NCI-H1436 treated with DMSO at 0.1 percent for 48 hours (cell line): ENCODE measurements at regions not wholly inside any gene's neighbourhood (a gene's known extent, or its start where the extent isn't known, plus 50 kb on each side); places are given as distances from the start of the nearest gene placed in this dataset.
"Not testable (repeated sequence)": the region's sequence is repeated elsewhere in the genome, so short reads cannot be mapped to it uniquely, and the experiment has no call there.

Experiments used
- DNase-seq: peaks from one replicate; lab custom pipeline; 2025; lab: John Stamatoyannopoulos, UW

DNA sequence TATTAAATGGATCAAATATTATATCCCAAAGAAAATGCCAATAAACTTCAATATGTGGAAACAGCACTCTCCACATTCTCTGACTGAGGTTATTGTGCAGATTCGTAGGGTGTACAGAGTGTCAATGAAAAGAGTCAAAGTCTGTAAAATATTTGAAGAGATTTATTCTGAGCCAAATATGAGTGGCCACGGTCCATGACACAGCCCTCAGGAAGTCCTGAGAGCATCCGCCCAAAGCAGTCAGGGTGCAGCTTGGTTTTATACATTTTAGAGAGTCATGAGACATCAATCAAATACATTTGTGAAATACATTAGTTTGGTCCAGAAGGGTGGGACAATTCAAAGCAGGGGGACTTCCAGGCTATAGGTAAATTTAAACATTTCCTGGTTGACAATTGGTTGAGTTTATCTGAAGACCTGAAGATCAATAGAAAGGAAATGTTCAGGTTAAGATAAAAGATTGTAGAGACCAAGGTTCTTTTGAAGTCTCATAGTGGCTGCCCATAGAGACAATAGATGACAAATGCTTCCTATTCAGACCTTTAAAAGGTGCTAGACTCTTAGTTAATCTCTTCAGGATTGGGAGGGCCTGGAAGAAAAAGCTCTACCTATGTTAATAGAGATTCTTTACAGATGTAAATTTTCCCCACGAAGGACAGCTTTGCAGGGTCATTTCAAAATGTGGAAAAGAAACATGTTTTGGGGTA, 569.5 kb downstream of the MATN1 start:
- no peak for DNase-seq

DNA sequence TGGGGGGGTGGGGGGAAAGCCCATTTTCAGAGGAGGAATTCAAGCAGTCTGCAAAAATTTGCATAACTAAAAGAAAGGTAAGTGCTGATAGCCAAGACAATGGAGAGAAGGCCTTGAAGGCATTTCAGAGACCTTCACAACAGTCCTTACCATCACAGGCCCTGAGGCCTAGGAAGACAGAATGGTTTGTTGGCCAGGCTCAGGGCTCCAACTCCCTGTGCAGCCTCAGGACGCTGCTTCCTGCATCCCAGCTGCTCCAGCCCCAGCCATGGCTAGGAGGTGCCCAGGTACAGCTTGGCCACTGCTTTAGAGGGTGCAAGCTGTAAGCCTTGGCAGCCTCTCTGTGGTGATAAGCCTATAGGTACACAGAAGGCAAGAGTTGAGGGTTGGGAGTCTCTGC, 571.6 kb downstream of the MATN1 start:
- DNase-seq, result no peak

DNA sequence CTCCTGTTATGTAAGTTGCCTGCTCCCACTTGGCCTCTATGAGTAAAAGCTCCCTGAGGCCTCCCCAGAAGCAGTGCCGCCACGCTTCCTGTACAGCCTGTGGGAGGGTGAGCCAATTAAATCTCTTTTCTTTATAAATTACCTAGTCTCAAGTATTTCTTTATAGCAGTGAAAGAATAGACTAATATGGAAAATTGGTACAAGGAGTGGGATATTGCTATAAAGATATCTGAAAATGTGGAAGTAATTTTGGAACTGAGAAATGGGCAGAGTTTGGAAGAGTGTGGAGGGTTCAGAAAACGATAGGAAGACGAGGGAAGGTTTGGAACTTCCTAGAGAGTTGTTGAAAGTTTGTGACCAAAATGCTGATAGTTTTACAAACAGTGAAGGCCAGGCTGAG, 572.3 kb downstream of the MATN1 start:
- no peak for DNase-seq

DNA sequence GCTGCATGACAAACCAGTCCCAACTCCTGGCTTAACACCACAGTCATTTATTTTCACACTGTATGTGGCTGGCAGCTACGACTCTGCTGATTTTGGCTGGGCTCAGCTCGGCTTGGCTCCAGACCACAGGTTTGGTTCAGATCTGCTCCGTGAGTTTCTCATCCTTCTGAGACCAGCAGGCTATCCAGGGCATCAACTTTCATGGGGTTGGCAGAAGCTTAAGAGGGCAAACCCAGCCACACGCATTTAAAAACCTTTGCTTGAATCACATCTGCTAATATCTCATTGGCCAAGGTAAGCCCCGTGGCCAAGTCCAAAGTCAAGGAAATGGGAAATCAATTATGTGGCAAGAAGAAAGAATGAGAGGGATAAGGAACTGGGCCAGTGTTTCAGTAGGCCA, 574.2 kb downstream of the MATN1 start:
- DNase-seq, result no peak

DNA sequence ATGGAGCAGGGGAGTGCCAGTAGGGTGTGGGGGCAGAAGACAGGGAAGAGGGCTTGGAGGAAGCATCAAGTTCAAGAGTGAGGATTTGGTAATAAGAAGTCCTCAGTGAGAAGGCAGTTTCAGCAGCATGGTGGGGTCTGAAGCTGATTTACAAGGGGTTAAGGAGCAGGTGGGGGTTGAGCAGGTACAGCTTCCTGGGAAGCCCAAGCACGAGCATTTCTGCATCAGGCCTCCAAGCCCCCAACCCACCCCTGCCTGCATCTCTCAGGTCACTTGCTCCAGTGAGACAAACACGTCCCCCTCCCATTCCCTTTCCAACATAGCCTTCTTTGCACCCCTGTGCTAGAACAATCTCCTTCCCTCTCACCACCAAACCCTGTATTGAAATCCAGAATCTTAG, 574.7 kb downstream of the MATN1 start:
- no peak for DNase-seq

DNA sequence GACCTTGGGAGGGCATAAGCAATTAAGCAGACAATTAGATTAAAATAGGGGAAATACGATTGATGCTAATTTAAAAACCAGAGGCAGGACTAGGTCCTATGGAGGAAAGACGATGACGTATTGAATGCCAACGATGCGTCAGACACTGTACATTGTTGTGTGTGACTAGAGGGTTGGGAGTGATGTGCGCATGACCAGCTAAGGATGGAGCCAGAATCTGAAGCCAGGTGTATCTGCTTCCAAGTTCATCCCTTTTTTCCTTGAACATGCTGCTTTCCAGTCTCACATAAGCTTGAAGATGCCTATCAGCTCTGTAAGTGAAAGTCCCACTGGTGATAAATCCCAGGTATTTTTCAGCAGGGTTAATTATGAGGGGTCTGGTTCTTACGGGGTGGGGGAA, 576.2 kb downstream of the MATN1 start:
- DNase-seq, result no peak

DNA sequence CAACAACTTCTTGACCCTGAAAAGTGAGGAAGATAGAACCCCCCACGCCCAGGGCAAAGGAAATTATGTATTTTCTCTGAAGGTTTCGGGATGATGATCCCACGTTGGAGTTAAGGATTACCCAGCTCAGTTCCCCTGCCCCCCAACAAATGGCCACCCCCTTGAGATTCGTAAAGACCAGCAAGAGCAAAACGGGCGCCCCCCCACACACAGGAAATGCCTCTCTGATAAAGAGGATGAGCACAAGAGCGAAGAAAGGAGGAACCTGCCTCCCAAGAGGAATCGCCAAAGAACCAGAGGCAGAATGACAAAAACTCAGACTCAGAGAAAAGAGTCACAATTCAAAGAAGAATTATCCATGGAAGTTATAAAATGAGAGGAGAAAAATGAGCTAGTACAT, 576.9 kb downstream of the MATN1 start:
- no peak for DNase-seq

DNA sequence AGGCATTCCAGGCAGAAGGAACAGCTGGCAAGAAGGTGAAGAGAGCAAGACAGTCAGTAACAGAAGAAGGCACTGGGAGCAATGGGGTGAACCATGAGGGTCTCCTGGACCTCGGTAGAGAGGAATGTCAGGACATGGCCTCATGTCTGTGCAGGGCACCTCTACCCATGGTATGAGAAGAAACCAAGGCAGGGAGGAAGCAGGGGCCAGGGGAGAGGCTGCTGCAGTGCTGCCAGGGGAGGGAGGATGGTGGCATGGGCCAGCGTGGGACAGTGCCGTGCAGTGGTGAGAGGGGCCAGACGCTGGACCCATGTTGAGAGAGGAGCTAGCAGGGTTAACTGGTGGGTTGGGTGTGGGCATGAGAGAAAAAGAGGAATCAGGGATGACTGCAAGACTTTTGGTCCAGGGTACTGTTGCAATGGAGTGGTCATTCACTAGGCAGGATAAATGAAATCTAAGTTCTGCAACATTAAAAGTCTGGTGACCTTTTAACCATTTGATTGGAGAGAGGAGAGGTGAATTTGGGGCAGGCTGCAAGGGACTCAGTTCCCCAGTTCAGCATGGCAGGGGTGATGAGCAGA, 577.6 kb downstream of the MATN1 start:
- DNase-seq, result no peak

DNA sequence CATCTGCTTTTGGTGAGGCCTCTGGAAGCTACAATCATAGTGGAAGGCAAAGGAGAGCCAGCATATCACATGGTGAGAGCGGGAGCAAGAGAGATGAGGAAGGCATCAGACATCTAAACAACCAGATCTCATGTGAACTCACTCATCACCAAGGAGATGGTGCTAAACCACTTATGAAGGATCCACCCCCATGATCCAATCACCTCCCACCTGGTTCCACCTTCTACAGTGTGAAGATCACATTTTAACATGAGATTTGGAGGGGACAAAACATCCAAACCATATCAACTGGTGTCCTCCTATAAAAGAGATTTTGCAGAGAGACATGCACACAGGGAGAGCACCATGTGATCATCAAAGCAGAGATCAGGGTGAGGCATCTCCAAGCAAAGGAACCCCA, 578.6 kb downstream of the MATN1 start:
- no peak for DNase-seq

DNA sequence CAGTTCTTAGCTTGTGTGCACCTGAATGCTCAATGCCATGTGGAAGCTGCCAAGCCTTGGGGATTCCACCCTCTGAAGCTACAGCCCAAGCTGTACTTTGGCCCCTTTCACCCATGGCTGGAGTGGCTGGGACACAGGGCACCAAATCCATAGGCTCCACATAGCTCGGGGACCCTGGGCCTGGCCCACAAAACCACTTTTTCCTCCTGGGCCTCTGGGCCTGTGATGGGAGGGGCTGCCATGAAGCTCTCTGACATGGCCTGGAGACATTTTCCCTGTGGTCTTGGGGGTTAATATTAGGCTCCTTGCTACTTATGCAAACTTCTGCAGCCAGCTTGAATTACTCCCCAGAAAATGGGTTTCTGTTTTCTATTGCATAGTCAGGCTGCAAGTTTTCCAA, 579.9 kb downstream of the MATN1 start:
- no peak for DNase-seq

DNA sequence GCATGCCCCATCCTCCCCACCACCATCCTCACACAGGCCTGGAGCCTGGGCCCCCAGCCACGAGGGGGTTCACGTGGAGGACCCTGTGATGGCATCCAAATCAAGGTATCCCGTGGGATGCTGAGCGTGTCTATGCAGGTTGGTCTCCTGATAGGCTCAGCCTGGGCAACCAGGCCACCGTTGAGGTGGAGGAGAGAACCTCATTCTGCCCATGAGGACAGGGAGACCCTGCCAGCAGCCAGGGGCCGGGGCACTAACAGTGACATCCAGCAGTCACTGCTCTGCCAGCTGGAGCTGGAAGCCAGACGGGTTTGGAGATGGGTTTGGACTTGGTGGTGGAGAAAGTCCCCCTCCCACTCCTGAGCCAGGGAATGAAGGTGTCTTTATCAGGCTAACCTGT, 582.8 kb downstream of the MATN1 start:
- no peak for DNase-seq

DNA sequence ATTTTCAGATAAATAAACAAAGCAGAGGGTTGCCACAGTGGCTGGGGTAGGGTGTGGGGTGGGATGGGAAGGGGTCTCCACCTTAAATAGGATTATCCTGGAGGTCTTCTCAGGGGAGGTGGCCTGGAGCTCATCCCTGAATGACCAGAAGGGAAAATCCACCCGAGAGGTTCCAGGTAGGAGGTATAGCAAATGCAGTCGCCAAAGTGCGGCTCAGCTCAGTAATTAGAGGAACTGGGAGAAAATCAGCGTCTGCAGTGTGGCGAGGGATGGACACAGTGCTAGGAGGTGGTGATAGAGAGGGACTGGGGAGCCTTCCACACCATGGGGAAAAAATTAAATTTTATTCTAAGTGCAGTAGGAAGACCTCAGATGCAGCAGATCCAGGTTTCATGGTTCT, 584.5 kb downstream of the MATN1 start:
- DNase-seq, result no peak

DNA sequence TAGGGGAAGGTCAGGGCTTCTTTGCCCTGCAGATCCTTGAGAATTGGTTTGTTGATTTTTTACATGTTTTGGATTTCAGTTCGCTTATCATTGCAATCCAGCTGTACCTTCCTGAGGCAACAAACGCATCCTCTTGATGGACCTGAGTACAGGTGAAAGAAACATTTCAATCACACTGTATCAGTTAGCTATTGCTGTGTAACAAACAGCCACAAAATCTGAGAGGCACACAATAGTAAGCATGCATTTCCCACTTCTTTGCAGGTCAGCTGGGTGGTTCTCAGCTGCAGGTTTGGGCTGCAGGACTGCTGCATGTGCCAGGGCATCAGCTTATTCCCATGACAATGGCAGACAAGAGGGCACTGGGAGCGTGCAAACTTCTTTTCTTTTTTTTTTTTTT, 586.4 kb downstream of the MATN1 start:
- DNase-seq, result no peak

DNA sequence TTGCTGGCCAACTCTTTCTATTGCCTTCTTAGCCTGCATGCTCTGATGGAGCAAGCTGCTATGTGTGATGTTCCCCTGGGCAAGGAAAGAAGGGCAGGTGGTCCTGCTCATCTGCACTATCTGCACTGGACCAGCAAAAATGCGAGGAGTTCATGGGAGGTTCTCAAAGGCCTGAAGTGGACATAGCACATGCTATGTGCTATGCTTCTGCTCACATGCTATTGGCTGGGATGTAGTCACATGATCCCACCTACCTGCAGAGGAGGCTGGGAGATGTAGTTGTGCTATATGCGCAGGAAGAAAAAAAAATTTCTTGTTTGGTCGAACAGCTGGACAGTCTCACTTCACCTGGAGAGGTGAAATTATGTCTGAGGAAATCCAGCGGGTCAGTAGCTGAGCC, 587.7 kb downstream of the MATN1 start:
- no peak for DNase-seq

DNA sequence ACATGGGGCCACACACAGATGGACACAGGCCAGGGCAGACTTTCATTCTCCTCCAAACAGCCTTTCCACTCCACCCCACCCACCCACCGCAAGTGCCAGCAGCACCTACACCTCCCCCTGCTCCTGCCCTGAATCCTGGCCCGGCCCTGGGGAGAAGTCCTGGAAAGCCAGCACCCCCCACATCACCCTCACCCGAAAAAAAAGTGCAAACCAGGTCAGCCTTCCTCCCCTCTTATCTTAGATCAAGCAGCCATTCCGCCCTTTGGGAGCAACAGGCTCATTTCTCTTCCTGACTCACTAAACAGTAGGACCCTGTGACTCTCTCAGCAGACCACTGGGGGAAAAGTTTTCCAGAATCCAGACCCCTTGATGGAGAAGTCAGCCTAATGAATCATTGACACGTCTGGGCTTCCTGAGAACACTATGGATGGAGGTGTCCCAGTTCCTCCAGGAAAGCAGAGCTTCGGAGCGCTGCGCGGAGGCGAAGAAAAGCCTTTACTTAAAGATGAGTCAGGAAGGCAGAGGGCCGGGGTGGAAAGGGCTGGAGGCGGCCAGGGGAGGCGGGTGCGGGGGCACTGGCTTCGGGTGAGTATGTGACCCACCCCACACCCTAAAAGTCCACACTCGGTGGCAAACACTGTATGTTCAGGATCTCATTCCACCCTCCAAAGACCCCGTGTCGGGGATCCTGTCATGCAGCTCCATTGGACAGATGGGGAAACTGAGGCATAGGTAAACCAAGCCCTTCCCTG, 588.7 kb downstream of the MATN1 start:
- DNase-seq, result no peak

DNA sequence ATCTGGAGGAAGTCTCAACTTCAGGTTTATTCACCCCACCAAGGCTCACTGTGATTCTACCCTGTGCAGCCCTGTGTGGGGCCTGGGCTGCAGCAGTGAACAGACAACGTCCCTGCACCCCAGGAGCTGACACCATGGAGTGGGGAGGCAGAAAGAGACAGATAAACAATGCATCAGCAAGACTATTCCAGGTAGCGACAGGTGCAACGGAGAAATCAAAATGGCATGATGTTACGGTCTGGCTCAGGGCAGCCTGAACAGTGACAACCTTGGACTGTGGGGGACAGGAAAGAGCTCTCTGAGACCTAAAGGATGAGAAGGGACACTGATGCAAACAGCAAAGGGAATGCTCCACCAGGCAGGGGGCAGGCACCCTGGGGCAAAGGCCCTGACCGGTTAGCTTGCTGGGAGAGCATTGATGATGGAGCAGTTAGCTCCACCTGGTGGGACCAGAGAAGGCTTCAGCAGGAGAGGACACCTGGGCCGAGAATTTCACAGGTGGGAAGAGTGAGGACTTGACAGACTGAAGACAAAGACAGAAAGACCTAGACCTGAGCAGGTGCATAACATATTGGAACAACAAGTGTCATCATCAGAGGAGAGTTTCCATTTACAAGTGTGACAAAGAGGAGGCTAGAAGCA, 589.9 kb downstream of the MATN1 start:
- no peak for DNase-seq

DNA sequence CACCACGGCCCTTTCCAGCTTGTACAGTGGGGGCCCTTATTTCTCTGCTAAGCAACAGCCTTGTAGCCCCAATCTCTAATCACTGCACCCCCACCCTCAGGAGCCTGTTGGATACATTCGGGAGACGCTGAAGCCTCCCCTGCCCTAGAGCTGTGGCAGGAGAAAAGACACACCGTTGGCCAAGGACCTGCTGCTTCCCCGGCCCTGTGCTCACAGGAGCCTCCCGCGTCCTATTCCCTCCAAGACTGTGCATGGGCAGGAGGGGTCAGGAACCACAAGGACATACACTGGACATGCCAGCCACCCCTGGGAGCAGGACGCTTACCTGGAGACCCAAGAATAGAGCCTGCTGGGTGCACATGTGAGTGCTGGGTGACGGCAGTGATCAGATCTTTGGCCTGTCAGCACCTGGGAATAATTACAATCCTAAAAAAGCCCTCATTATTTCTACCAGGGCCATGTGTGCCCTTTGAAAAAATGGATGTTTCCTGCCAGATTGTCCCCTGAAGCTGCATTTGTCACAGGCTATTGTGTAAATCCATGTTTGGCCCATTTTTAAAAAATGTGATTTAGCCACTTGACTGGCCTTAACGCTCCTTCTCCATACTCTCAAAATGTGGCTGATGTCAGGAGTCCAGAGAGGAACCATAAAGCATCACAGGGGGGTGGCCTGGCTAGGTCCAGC, 590.6 kb downstream of the MATN1 start:
- no peak for DNase-seq

DNA sequence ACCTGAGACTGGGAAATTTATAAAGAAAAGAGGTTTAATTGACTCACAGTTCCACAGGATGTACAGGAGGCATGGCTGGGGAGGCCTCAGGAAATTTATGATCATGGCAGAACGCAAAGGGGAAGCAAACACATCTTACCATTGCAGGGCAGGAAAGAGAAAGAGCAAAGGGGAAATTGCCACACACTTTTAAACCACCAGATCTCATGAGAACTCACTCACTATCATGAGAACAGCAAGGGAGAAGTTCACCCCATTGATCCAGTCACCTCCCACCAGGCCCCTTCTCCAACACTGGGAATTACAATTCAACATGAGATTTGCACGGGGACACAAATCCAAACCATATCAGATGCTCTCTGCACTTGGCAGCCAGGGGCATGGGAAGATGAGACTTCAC, 592.8 kb downstream of the MATN1 start:
- DNase-seq, result not testable (repeated sequence)

DNA sequence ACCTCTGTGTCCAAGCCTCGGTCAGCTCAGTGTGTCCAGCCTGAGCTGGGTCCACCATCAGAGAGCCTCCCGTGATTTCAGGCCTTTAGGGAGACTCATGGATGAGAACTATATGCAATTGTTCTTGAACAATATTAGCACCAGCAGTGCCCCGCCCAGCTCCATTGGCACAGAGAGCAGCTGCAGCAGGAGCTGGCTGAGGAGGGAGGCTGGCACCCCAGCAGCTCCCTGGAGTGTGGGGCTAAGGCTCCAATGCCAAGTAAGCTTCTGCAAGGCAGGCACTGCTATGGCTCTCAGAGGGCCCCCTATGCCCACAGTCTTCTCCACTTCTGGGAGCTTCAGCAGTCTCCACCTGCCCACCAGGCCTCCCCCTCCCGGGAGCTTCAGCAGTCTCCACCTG, 593.3 kb downstream of the MATN1 start:
- DNase-seq, result no peak

DNA sequence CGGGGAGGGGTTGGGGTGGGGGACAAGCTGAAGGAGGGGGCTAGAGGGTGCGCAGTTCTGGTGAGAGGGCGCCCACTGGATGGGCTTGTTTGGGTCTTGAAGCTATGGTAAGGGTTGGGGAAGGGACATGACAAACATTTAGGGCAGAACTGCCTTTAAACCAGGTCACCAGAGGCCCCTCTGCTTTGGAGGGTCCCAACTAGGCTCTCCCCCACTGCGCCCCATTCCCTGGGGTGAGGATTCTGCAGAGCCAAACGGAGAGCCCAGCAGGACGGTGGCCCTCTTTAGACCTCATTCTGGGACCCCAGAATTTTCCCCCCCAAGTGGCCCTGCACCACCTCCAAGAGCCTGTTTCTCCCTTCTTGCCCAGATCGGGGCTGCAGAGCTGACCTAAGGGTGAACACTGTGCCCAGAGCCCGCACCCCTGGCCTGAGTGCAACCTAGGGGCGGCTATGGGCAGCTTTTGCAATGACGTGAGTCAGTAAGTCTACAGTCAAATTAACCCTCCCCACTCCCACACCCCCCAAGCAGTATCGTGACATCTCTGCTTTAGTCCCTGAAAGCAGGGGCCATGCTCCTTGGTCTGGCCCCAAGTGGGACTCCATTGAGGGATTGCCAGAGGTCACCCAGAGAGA, 593.8 kb downstream of the MATN1 start:
- DNase-seq, result no peak

DNA sequence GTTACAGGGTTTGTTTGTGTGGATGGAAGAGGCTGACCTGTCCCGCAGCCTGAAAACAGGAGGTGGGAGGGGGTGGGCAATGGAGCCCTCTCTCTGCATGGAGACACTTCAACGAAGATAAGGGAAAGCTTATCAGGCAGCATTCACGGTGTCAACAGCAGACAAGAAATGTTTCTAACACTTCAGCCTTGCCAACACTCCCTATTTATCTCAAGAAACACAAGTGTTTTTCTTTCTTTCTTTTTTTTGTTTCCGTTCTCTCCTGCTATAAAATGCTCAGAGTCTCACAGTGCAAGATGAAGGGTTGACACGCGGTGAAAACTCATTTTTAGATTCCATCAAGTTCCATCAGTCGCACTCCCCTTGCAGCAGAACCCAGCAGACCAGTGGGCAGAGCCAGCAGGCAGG, 594.4 kb downstream of the MATN1 start:
- DNase-seq, result no peak

DNA sequence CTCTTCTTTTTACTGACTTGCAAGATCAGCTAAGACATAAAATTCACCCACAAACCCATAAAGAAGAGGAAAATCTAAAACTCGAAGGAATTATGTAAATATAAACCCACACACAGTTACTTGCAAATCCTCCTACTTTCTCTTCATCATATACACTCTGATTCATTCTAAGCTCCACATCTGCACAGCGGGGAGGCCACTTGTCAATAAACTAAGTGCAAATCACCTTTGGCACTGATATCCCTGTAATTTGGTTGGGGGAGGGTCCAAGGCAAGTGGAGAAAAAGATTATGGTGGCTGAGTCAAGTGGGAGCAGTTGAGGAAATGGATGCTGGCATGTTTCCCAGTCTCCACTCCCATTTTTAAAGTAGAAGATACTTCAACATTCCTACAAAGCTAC, 596.5 kb downstream of the MATN1 start:
- DNase-seq, result no peak
